ENCODE measurements at regions not wholly inside any gene's neighbourhood (a gene's known extent, or its start where the extent isn't known, plus 50 kb on each side); places are given as distances from the start of the nearest gene placed in this dataset.

DNA sequence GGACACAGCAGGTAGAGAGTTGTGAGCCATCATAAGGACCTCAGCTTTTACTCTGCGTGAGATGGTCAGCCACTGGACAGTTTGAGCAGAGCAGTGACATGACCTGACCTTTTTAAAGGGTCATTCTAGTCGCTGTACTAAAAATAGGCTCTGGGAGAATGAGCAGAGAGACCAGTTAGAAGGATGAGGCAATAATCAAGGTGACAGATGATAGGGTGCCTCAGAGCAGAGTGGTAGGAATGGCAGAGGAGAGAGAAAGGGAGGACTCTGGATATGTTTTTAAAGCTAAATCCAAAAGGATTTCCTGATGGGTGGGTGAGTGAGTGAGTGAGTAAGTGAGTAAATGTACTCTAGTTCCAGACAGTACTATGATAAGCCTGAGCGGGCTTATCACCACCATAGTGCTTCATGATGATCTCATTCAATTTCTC lies 83.6 kb upstream of the ARHGAP5 start:
- DNase-seq (ENCODE audit: low read depth in 2 of 2, low spot score in 1 of 2): no peak

DNA sequence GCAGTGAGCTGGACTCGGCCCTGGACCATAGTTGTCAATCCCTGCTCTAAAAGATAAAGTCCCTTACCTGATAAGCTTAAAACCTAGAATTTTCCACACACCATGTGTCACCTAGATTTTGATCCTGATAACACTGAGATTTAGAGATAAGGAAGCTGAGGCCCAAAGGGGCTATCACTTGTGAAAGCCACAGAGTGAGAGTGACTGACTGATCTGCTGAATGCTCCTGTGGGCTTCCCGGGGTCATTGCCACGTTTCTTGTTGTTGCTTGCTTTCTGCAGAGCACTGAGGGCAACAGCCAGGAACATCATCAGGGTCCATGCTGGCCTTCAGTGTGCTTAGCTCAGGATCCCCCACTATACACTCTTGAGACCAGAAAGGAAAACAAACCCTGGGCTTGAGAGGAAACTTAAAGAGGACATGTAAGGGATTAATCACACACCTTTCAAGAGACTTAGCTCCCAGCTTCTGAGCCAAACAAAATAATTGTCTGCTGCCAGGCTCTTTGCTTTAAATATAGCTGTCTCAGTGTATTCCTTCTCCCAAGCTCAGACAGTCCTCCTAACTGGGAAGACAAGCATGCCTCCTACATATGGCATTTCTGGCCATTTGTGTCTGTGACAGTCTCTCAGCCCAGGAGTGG lies 82.6 kb upstream of the ARHGAP5 start:
- DNase-seq (ENCODE audit: low read depth in 2 of 2, low spot score in 1 of 2): no peak

DNA sequence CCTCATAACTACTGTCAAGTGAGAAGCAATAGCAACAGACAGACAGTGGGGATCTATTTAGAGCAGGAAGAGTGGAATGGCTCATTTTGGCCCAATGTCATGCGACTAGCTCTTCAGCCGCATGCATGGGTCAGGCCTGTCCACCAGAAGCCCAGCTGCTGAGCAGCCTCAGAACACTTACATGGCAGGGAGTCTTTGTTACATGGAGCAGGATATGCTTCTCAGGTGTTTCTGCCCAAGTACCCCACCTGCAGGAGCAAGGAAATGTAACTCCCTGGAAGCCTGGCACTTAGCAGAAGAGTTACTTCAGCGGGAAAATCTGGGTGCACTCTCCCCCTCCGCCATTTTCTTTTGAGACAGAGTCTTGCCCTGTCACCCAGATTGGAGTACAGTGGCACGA lies 73.5 kb upstream of the ARHGAP5 start:
- DNase-seq (ENCODE audit: low read depth in 2 of 2, low spot score in 1 of 2): no peak

DNA sequence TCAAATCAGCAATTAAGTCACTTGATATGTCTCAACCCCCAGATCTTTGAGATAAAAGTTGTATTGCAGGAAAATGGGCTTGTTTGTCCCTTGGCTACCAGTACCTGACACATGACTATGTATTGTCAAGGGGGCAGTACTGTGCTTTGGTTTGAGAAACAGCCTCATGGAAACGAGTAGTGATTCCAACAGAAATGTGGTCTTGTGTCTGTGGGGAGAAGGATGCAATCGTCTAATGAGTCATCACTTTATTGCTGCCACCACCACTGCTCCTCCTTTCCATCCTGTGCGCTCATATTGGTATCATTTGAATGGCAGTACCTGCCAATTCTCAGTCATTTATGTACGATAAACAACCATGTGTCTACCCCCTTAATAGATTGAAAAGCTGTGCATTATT lies 72.8 kb upstream of the ARHGAP5 start:
- no peak for DNase-seq (ENCODE audit: low read depth in 2 of 2, low spot score in 1 of 2)

GRCh38 chr14:32005628-32006027 lies 71.5 kb upstream of the ARHGAP5 start:
- DNase-seq (ENCODE audit: low read depth in 2 of 2, low spot score in 1 of 2): no peak

GRCh38 chr14:32006263-32007110 lies 70.6 kb upstream of the ARHGAP5 start:
- DNase-seq (ENCODE audit: low read depth in 2 of 2, low spot score in 1 of 2): no peak

DNA sequence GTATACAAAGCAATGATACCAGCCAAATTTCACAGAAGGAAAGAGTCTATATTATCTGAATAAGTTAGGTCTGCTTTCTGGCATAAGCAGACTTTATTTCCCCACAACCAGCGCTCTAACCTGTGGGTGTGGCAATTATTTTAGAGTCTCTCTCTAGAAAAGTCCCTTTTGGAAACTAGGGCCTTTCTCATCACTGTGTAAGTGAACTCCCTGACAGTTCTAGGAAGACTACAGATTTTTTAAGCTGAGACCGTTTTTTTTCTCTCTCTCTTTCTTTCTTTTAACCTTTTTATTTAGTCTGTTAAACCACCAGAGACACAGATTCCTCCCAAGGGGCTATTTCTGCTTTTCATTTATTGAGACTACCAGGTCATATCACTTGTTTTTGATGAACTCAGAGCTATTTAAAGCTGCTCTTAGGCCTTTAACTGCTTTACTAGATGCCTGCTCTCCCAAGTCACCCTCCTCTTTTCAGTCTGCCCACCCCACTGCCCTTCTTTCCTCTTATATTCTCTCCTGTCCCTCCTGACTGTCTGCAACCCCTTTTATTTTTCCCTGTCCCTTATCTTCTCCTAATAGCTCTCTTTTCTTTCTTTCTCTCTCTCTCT lies 69.2 kb upstream of the ARHGAP5 start:
- DNase-seq (ENCODE audit: low read depth in 2 of 2, low spot score in 1 of 2): no peak

GRCh38 chr14:32008602-32009193 lies 68.4 kb upstream of the ARHGAP5 start:
- DNase-seq (ENCODE audit: low read depth in 2 of 2, low spot score in 1 of 2): no peak

GRCh38 chr14:32009221-32009975 lies 67.7 kb upstream of the ARHGAP5 start:
- DNase-seq (ENCODE audit: low read depth in 2 of 2, low spot score in 1 of 2): no peak

DNA sequence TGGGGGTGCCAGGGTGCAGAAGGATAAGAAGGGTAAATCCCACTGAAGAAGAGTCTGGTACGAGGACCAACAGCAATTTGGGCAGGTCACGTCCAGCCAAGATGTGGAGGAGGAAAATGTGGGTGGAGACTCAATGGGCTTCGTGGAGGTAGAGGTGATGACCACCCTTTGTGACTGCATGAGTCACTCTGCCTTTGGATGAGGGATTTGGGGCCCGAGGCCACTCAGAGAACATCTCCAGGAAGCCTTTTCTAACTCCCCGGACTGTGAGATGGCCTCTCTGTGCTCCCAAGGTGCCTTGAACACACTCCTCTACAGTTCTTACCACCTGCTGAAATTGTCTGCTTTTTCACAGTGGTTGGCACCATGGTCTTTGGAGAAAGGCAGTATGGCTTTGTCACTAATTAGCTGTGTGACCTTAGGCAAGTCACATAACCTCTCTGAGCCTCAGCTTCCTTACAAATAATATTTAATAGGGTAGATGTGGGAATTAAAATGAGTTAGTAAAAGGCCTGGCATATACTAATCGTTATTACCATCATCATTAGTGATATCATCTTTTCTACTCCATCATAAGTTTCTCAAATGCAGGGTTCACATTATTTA lies 67.0 kb upstream of the ARHGAP5 start:
- no peak for DNase-seq (ENCODE audit: low read depth in 2 of 2, low spot score in 1 of 2)

DNA sequence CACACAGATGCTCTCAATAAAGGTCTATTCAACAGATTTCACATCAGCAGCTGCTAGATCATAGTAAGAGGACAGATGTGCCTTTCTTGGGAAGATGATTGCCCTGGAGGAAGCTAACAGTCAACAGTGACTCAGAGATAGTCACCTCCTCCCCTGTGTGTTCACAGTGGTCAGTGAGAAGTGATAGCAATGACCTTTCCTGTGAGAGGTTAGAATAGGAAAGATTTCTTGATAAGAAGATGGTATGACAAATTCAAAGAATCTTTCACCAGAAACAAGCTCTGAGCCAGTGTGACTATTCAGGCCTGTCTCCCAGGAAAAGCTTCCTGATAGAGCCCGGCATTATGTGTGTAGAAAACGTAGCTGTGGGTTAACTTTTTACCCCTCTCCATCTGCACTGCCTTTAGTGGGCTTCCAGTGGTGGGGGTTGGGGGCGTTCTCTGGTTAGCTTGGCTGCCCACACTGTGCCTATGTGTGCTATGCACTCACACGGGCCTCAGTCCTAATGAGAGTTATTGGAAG lies 66.4 kb upstream of the ARHGAP5 start:
- no peak for DNase-seq (ENCODE audit: low read depth in 2 of 2, low spot score in 1 of 2)

GRCh38 chr14:32011225-32011624 lies 65.9 kb upstream of the ARHGAP5 start:
- DNase-seq (ENCODE audit: low read depth in 2 of 2, low spot score in 1 of 2): no peak

DNA sequence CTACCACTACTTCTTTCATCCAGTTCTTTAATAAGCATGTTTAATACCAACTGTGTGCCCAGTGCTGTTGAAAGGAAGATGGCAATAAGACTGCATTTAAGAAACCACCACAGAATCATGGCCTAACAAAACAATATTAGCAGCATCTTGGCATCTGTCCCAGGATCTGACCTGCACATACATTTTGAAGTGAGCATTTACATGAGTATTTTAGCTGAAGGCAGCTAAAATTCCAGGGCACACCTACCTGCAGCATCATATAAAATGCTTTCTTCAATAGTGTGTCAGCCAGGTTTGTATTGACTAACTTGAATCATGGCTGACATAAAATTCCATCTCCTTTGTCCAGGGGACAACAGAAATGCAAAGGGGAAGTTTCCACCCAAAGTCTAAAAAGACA lies 65.0 kb upstream of the ARHGAP5 start:
- DNase-seq (ENCODE audit: low read depth in 2 of 2, low spot score in 1 of 2): no peak

DNA sequence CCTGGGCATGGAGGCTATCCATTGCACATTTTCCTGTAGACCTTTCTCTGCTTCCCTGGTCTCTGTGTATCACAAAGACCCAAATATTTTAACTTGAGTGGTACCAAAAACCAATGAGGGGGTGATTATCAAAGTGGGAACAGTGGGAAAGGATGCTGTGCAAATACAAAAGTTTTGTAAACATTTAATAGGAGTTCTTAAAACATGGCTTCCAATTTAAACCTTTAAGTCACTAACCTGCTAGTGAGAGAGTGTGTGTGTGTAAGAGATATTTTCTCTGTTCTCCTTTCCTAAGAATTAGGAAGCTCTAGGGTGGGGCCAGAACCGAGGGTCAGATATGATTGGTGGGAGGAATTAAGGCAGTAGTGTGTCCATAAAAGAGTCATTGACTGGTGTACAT lies 64.5 kb upstream of the ARHGAP5 start:
- DNase-seq (ENCODE audit: low read depth in 2 of 2, low spot score in 1 of 2): no peak

DNA sequence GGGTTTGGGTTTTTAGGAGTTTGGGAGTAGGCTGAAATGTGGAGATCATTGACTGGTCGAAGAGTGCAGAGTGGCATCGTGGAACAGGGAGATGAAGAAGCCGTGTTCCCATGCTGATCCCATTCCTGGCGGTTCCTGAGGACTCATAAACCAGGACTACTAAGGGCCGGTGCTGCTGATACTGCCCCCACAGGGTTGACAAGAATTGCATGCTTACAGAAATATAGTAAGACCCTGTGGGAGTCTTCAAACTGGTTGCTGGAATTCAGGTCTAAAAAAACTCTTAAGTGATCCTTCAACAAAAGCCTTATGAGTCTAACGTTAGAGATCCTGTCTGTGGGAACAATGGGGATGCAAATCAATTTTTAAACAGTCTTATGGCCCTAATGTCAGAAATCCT lies 64.0 kb upstream of the ARHGAP5 start:
- DNase-seq (ENCODE audit: low read depth in 2 of 2, low spot score in 1 of 2): no peak

DNA sequence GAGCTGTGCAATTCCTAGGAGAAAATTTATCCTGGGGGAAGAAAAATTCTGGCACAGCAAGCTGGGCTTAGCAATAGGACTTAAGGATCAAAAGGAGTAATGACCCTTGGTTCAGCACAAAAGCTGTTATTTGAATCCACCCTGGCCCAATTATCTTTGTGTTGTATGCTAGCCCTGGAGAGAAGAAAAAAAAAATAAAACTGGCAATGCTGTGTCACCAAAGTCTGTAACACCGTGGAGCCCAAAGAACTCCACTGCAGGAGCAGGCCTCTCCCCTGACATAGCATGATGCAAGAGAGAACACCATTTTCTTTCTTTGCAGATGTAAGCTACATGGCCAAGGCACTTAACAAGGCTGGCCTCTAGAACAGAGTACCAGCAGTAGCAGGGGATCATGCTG lies 63.0 kb upstream of the ARHGAP5 start:
- no peak for DNase-seq (ENCODE audit: low read depth in 2 of 2, low spot score in 1 of 2)

- DNase-seq (ENCODE audit: low read depth in 2 of 2, low spot score in 1 of 2): no peak
These were observed 62.6 kb upstream of the ARHGAP5 start for GRCh38 chr14:32014498-32014897.

- DNase-seq (ENCODE audit: low read depth in 2 of 2, low spot score in 1 of 2): no peak
These were observed 61.9 kb upstream of the ARHGAP5 start for GRCh38 chr14:32015166-32015565.

- no peak for DNase-seq (ENCODE audit: low read depth in 2 of 2, low spot score in 1 of 2)
These were observed 59.5 kb upstream of the ARHGAP5 start for GRCh38 chr14:32017587-32017986.

- DNase-seq (ENCODE audit: low read depth in 2 of 2, low spot score in 1 of 2): no peak
These were observed 58.6 kb upstream of the ARHGAP5 start for GRCh38 chr14:32018391-32019092.
